Uterus (tissue), 3 donors: ENCODE measurements at regions not wholly inside any gene's neighbourhood (a gene's known extent, or its start where the extent isn't known, plus 50 kb on each side); places are given as distances from the start of the nearest gene placed in this dataset.

ENCODE experiments used
- DNase-seq, 2 donors: peaks; one replicate each; pipeline ENCODE4 v3.0.0-alpha.2; 2019 to 2020
- H3K27ac ChIP-seq, 2 donors: fragments of 200-600 bp; sonication (generic); 1 replicate in 1 of 2; 2 replicates in 1 of 2; pipeline ENCODE4 v1.5.1; 2016 to 2018
- H3K27me3 ChIP-seq, 2 donors: fragments of 200-600 bp; sonication (generic); one replicate each; pipeline ENCODE4 v1.5.1; 2018 to 2019; ENCODE audit warnings: control low read depth in 1 of 2
- H3K36me3 ChIP-seq, 2 donors: fragments of 200-600 bp; sonication (generic); one replicate each; pipeline ENCODE4 v1.5.1; 2019; ENCODE audit warnings: control low read depth in 1 of 2
- H3K4me1 ChIP-seq, 2 donors: fragments of 200-600 bp; sonication (generic); one replicate each; pipeline ENCODE4 v1.5.1; 2018 to 2019; ENCODE audit warnings: control low read depth in 1 of 2
- H3K4me3 ChIP-seq, 2 donors: fragments of 200-600 bp; sonication (generic); 1 replicate in 1 of 2; 2 replicates in 1 of 2; pipeline ENCODE4 v1.5.1; 2018 to 2019; ENCODE audit warnings: mild to moderate bottlenecking in 1 of 2
- H3K9me3 ChIP-seq, 2 donors: fragments of 200-600 bp; sonication (generic); one replicate each; pipeline ENCODE4 v1.5.1; 2019; ENCODE audit warnings: control low read depth in 1 of 2
- POLR2A ChIP-seq, 2 donors: fragments of 450-650 bp; IDR thresholded peaks; one replicate each; pipeline ENCODE4 v1.6.1; 2016; ENCODE audit warnings: antibody characterized with exemption in 2 of 2, mild to moderate bottlenecking in 1 of 2, moderate library complexity in 1 of 2
- intact Hi-C: fragments of 100-400 bp; cut with DNase I; formaldehyde crosslinking; loops from one replicate; pipeline ENCODE4 v1.15.1; 2023; ENCODE audit warnings: low total_unique reads
- TF ChIP-seq, protein P1 (sequence below), 4 experiments: fragments of 200-600 bp in 2 of 4; fragments of 450-650 bp in 2 of 4; sonication (generic) in 2 of 4; IDR thresholded peaks; one replicate each; pipeline ENCODE4 v1.5.1; 2016 to 2019; ENCODE audit warnings: antibody characterized with exemption in 4 of 4, mild to moderate bottlenecking in 2 of 4, moderate library complexity in 1 of 4
- donor health status: DM: yes; HTN: yes; CAD: no.

DNA sequence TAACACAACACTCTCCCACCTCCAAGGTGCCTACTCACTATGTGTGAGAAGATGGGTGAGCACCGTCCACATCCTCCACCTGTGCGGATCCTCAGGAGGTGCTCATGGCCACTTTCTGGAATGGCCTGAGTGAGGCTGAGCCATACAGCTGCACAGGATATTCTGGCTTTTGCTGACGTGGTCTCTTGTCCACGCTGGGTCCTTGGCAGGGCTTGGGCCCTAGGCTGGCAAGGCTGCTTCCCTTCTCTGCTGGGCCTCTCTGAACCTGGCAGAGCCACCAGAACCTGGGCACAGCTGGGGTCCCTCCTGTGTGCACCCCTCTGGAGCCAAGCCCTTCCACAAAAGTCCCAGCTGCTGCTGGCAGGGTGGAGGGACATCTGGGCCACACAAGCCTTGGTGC, 56.4 kb upstream of the IER5L start:
- H3K9me3 ChIP-seq: no peaks in the 10 kb centered on the region
- peaks cover 0 to 7% of the 10 kb centered on the region in 2 donors for H3K4me1 ChIP-seq
- intact Hi-C loops: no loop called here
- no peaks in the 10 kb centered on the region for H3K36me3 ChIP-seq
- no peak for TF ChIP-seq POLR2A (IDR thresholded peaks at IDR 0.05)
- TF ChIP-seq, protein P1, sequence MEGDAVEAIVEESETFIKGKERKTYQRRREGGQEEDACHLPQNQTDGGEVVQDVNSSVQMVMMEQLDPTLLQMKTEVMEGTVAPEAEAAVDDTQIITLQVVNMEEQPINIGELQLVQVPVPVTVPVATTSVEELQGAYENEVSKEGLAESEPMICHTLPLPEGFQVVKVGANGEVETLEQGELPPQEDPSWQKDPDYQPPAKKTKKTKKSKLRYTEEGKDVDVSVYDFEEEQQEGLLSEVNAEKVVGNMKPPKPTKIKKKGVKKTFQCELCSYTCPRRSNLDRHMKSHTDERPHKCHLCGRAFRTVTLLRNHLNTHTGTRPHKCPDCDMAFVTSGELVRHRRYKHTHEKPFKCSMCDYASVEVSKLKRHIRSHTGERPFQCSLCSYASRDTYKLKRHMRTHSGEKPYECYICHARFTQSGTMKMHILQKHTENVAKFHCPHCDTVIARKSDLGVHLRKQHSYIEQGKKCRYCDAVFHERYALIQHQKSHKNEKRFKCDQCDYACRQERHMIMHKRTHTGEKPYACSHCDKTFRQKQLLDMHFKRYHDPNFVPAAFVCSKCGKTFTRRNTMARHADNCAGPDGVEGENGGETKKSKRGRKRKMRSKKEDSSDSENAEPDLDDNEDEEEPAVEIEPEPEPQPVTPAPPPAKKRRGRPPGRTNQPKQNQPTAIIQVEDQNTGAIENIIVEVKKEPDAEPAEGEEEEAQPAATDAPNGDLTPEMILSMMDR (IDR thresholded peaks at IDR 0.05): no peak
- H3K27me3 ChIP-seq: no peaks in the 10 kb centered on the region
- no peak overlapping the region for H3K27ac ChIP-seq
- no peak overlapping the region for H3K4me3 ChIP-seq
- DNase-seq: no peak

DNA sequence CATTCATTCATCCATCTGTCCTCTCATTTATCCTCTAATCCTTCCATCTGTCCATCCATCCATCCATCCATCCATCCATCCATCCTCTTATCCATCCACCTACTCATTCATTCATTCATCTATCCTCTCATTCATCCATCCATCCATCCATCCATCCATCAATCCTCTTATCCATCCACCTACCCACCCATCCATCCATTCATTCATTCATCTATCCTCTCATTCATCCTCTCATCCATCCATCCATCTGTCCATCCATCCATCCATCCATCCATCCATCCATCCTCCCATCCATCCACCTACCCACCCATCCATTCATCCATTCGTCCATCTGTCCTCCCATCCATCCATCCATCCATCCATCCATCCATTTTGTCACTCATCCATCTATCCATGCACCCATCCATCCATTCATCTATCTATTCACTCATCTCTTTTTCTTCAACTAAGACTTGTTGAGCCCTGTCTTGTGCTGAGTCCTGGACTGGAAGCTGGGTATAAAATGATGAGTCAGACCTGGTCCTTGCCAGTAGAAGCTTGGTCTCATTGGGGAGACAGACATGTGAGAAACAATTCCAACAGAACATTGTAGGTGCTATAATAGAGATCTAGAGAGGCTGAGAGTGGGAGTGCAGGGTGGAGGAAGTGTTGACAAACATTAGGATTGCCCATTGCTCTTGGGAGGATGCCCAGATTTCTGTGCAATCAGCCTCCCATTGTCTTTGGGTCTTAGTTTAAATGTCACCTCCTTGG, 55.0 kb upstream of the IER5L start:
- Histone ChIP-seq H3K4me3 (no peak overlapping the region), H3K9me3 (no peaks in the 10 kb centered on the region), H3K27me3 (no peaks in the 10 kb centered on the region), H3K27ac (no peak overlapping the region), H3K36me3 (no peaks in the 10 kb centered on the region), H3K4me1 (peaks cover 0 to 7% of the 10 kb centered on the region in 2 donors)
- TF ChIP-seq, protein P1 (IDR thresholded peaks at IDR 0.05): no peak
- TF ChIP-seq POLR2A (IDR thresholded peaks at IDR 0.05): no peak
- no peak for DNase-seq
- intact Hi-C loops: no loop called here

DNA sequence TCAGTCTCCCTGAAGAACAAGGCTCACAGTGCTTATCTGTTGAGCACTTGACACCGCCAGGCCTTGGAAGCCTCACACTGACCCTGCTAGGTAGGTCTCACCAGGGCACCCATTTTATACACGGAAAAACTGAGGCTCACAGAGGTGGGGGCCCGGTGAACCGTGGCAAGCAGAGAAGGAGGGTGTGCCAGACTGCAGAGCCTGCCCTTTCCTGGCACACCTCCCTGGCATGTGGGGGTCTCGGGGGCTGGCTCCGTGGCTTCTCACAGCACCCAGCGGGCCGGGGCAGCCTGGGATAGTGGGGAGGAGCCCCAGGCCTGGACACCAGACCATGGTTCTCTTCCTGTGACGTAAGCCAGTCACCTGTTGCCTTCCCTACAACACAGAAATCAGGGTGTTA, 53.7 kb upstream of the IER5L start:
- intact Hi-C loops: no loop called here
- no peak for TF ChIP-seq POLR2A (IDR thresholded peaks at IDR 0.05)
- TF ChIP-seq, protein P1 (IDR thresholded peaks at IDR 0.05): no peak
- Histone ChIP-seq H3K36me3 (no peaks in the 10 kb centered on the region), H3K27ac (no peak overlapping the region), H3K4me1 (peaks cover 0 to 4% of the 10 kb centered on the region in 2 donors), H3K9me3 (no peaks in the 10 kb centered on the region), H3K27me3 (no peaks in the 10 kb centered on the region), H3K4me3 (no peak overlapping the region)
- no peak for DNase-seq

DNA sequence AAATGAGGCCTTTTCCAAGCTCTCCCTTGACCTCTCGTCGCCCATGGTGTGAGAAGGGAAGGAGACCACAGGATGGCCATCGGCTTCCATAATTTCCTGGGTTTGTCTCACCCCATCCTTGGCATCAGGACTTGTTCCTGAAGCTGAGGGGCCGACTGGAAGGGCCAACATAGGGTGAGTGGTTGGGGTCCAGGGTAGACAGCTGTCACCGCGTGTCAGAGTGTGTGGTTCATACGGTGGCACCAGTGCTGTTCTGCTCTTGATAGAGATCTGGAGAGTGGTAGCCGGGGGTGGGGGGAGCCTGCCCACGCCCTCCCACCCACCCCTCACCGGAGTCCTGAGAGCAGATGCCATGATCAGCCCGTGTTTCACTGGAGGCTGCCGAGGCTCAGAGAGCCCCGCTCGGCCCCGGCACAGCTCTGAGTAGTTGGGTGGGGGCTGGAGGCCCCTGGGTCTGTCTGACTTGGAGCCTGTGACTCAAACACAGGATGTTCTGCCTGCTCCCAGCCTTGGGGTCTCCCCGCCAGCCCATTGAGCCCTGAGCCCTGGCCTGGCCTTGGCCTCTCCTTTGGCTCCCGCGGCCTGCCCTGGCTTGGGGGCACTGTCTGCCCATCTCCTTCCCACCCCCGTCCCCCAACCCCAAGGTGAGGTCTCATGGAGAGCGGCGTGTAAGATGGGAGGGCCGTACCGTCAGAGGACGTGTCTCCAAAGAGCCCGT, 53.1 kb upstream of the IER5L start:
- intact Hi-C loops: no loop called here
- DNase-seq: no peak

More for the DNA sequence above, 53.1 kb upstream of the IER5L start:
- H3K4me3 ChIP-seq: no peak overlapping the region
- no peaks in the 10 kb centered on the region for H3K36me3 ChIP-seq
- no peak overlapping the region for H3K27ac ChIP-seq
- H3K9me3 ChIP-seq: no peaks in the 10 kb centered on the region
- no peaks in the 10 kb centered on the region for H3K27me3 ChIP-seq
- H3K4me1 ChIP-seq: no peaks in the 10 kb centered on the region
- TF ChIP-seq, protein P1 (IDR thresholded peaks at IDR 0.05): no peak
- no peak for TF ChIP-seq POLR2A (IDR thresholded peaks at IDR 0.05)
